ENCODE measurements at regions not wholly inside any gene's neighbourhood (a gene's known extent, or its start where the extent isn't known, plus 50 kb on each side); places are given as distances from the start of the nearest gene placed in this dataset.

GRCh38 chr6:14429396-14429795, 311.8 kb downstream of the CD83 start:
- no peaks in the 10 kb centered on the region for H3K36me3 ChIP-seq (ENCODE audit: insufficient read depth, low read length)
- H3K4me3 ChIP-seq (ENCODE audit: low read depth, low read length, poor library complexity, severe bottlenecking), result no peak overlapping the region
- H4K20me1 ChIP-seq (ENCODE audit: insufficient read depth, low read length), result no peaks in the 10 kb centered on the region
- H3K79me2 ChIP-seq (ENCODE audit: insufficient read depth, low read depth, low read length), result no peaks in the 10 kb centered on the region
- BruUV-seq (replicated peaks), result no TSS peak
- intact Hi-C loops (cut with micrococcal nuclease; ENCODE audit: unreplicated experiment), result no loop called here
- TF ChIP-seq CTCF (conservative IDR thresholded peaks at IDR 0.05; ENCODE audit: low read length) (no peak), EZH2phosphoT487 (IDR thresholded peaks at IDR 0.05; ENCODE audit: borderline replicate concordance, low read depth, low read length) (no peak)
- no peaks in the 10 kb centered on the region for H3K4me1 ChIP-seq (ENCODE audit: insufficient read depth, low read length, poor library complexity, severe bottlenecking)
- H3K9me3 ChIP-seq (ENCODE audit: low read length), result no peaks in the 10 kb centered on the region
- H3K9me2 ChIP-seq (ENCODE audit: insufficient read depth, low read length), result no peaks in the 10 kb centered on the region
- no peak overlapping the region for H3K4me2 ChIP-seq (ENCODE audit: low read length)
- H3K27ac ChIP-seq (ENCODE audit: low read depth, low read length, poor library complexity, severe bottlenecking), result no peak overlapping the region
- POLR2A ChIA-PET, result no interaction called here
- CTCF ChIA-PET (ENCODE audit: unreplicated experiment), result no interaction called here
- no peak for DNase-seq (ENCODE audit: low spot score)
- H2AFZ ChIP-seq (ENCODE audit: low read length), result no peak overlapping the region

- no TSS peak for BruUV-seq (replicated peaks)
- H3K36me3 ChIP-seq (ENCODE audit: insufficient read depth, low read length), result no peaks in the 10 kb centered on the region
Measured at GRCh38 chr6:14430218-14430617, 312.6 kb downstream of the CD83 start.

More at GRCh38 chr6:14430218-14430617, 312.6 kb downstream of the CD83 start:
- Histone ChIP-seq H3K9me2 (ENCODE audit: insufficient read depth, low read length) (no peaks in the 10 kb centered on the region), H3K79me2 (ENCODE audit: insufficient read depth, low read depth, low read length) (no peaks in the 10 kb centered on the region), H3K9me3 (ENCODE audit: low read length) (no peaks in the 10 kb centered on the region), H4K20me1 (ENCODE audit: insufficient read depth, low read length) (no peaks in the 10 kb centered on the region), H3K4me3 (ENCODE audit: low read depth, low read length, poor library complexity, severe bottlenecking) (no peak overlapping the region), H2AFZ (ENCODE audit: low read length) (no peak overlapping the region), H3K4me1 (ENCODE audit: insufficient read depth, low read length, poor library complexity, severe bottlenecking) (no peaks in the 10 kb centered on the region), H3K27ac (ENCODE audit: low read depth, low read length, poor library complexity, severe bottlenecking) (no peak overlapping the region), H3K4me2 (ENCODE audit: low read length) (no peak overlapping the region)
- TF ChIP-seq CTCF (conservative IDR thresholded peaks at IDR 0.05; ENCODE audit: low read length) (no peak), EZH2phosphoT487 (IDR thresholded peaks at IDR 0.05; ENCODE audit: borderline replicate concordance, low read depth, low read length) (no peak)
- ChIA-PET CTCF (ENCODE audit: unreplicated experiment) (no interaction called here), POLR2A (interaction anchor here (0.9 kb wide), 1 partner anchor 765 kb away, joined by 3 read pairs; no protein-coding TSS in a partner anchor)
- intact Hi-C loops (cut with micrococcal nuclease; ENCODE audit: unreplicated experiment), result no loop called here
- DNase-seq (ENCODE audit: low spot score), result no peak
